NAMALWA (cell line): ENCODE measurements at regions not wholly inside any gene's neighbourhood (a gene's known extent, or its start where the extent isn't known, plus 50 kb on each side); places are given as distances from the start of the nearest gene placed in this dataset.
"Not testable (repeated sequence)": the region's sequence is repeated elsewhere in the genome, so short reads cannot be mapped to it uniquely, and the experiment has no call there.

Source experiments
- DNase-seq: peaks from one replicate; pipeline ENCODE4 v3.0.0-alpha.2; 2015; ENCODE audit warnings: low spot score

- DNase-seq = no peak
These were observed 397.6 kb downstream of the LIG4 start for GRCh38 chr13:107817647-107818287.

- DNase-seq = no peak
These were observed 403.3 kb downstream of the LIG4 start for GRCh38 chr13:107812014-107812412.

GRCh38 chr13:107811233-107812013, 403.9 kb downstream of the LIG4 start:
- no peak for DNase-seq

- DNase-seq = no peak
These were observed 406.2 kb downstream of the LIG4 start for GRCh38 chr13:107809125-107809524.

GRCh38 chr13:107808389-107808788, 406.9 kb downstream of the LIG4 start:
- DNase-seq = no peak

- DNase-seq = no peak
These were observed 407.8 kb downstream of the LIG4 start for GRCh38 chr13:107807306-107808073.

- no peak for DNase-seq
These were observed 408.6 kb downstream of the LIG4 start for GRCh38 chr13:107806726-107807125.

GRCh38 chr13:107803822-107804495, 411.4 kb downstream of the LIG4 start:
- no peak for DNase-seq

- DNase-seq = no peak
These were observed 413.7 kb downstream of the LIG4 start for GRCh38 chr13:107801621-107802020.

- DNase-seq = no peak
These were observed 416.3 kb downstream of the LIG4 start for GRCh38 chr13:107799001-107799400.

- DNase-seq = no peak
These were observed 424.9 kb downstream of the LIG4 start for GRCh38 chr13:107790397-107790796.

GRCh38 chr13:107788464-107789165, 426.7 kb downstream of the LIG4 start:
- DNase-seq = no peak

GRCh38 chr13:107782646-107783045, 432.7 kb downstream of the LIG4 start:
- DNase-seq = not testable (repeated sequence)

GRCh38 chr13:107778094-107778493, 437.2 kb downstream of the LIG4 start:
- no peak for DNase-seq

- DNase-seq = no peak
These were observed 444.8 kb downstream of the LIG4 start for GRCh38 chr13:107770541-107770940.

GRCh38 chr13:107767119-107767518, 448.2 kb downstream of the LIG4 start:
- DNase-seq = no peak

- DNase-seq = no peak
These were observed 449.5 kb downstream of the LIG4 start for GRCh38 chr13:107765724-107766401.

GRCh38 chr13:107764046-107764445, 451.3 kb downstream of the LIG4 start:
- no peak for DNase-seq

GRCh38 chr13:107753748-107754147, 461.6 kb downstream of the LIG4 start:
- DNase-seq = no peak

GRCh38 chr13:107753291-107753690, 462.0 kb downstream of the LIG4 start:
- DNase-seq = no peak

- DNase-seq = no peak
These were observed 471.4 kb downstream of the LIG4 start for GRCh38 chr13:107743983-107744382.
